GDM1 (cell line): ENCODE measurements at regions not wholly inside any gene's neighbourhood (a gene's known extent, or its start where the extent isn't known, plus 50 kb on each side); places are given as distances from the start of the nearest gene placed in this dataset.

Experiments
- DNase-seq: peaks from one replicate; lab custom pipeline; 2025; lab: John Stamatoyannopoulos, UW

GRCh38 chr12:3961591-3961990 lies 88.4 kb upstream of the PARP11 start:
- no peak for DNase-seq

GRCh38 chr12:3959799-3960560 lies 86.8 kb upstream of the PARP11 start:
- DNase-seq: no peak

- no peak for DNase-seq
Observed at GRCh38 chr12:3958534-3958933, 85.3 kb upstream of the PARP11 start.

- no peak for DNase-seq
Observed at GRCh38 chr12:3951380-3952135, 78.4 kb upstream of the PARP11 start.

GRCh38 chr12:3950714-3951320 lies 77.6 kb upstream of the PARP11 start:
- DNase-seq: no peak

- no peak for DNase-seq
Observed at GRCh38 chr12:3947781-3948180, 74.6 kb upstream of the PARP11 start.

- DNase-seq: no peak
Observed at GRCh38 chr12:3945671-3946070, 72.5 kb upstream of the PARP11 start.

- no peak for DNase-seq
Observed at GRCh38 chr12:3944620-3945019, 71.4 kb upstream of the PARP11 start.

- no peak for DNase-seq
Observed at GRCh38 chr12:3938042-3938544, 64.9 kb upstream of the PARP11 start.

GRCh38 chr12:3935078-3935477 lies 61.9 kb upstream of the PARP11 start:
- no peak for DNase-seq

GRCh38 chr12:3933819-3934192 lies 60.6 kb upstream of the PARP11 start:
- no peak for DNase-seq

GRCh38 chr12:3933074-3933818 lies 60.0 kb upstream of the PARP11 start:
- peak; percentile 52 for DNase-seq

- DNase-seq: no peak
Observed at GRCh38 chr12:3931776-3932175, 58.6 kb upstream of the PARP11 start.

GRCh38 chr12:3931206-3931605 lies 58.0 kb upstream of the PARP11 start:
- DNase-seq: no peak

GRCh38 chr12:3929875-3930615 lies 56.8 kb upstream of the PARP11 start:
- no peak for DNase-seq

- peak; percentile 83 for DNase-seq
Observed at GRCh38 chr12:3928538-3929184, 55.5 kb upstream of the PARP11 start.

- DNase-seq: no peak
Observed at GRCh38 chr12:3925621-3926020, 52.4 kb upstream of the PARP11 start.

- DNase-seq: no peak
Observed at GRCh38 chr12:3924761-3925160, 51.6 kb upstream of the PARP11 start.

GRCh38 chr12:3923021-3923420 lies 49.8 kb upstream of the PARP11 start:
- DNase-seq: no peak
